MM.1S (cell line): ENCODE measurements at regions not wholly inside any gene's neighbourhood (a gene's known extent, or its start where the extent isn't known, plus 50 kb on each side); places are given as distances from the start of the nearest gene placed in this dataset.

ENCODE experiments used
- DNase-seq: peaks from one replicate; pipeline ENCODE4 v3.0.0-alpha.2; 2015
- H2AFZ ChIP-seq: fragments of 300-600 bp; sonication (generic); 2 replicates; pipeline ENCODE4 v1.6.0; 2016; ENCODE audit warnings: antibody characterized with exemption, low read length
- H3F3A ChIP-seq: fragments of 300-600 bp; sonication (generic); 2 replicates; pipeline ENCODE4 v1.6.1; 2016; ENCODE audit warnings: mild to moderate bottlenecking, antibody characterized with exemption, low read length, moderate library complexity, mixed read lengths; ENCODE audit not compliant: insufficient read depth
- H3K27ac ChIP-seq: fragments of 300-600 bp; sonication (generic); 2 replicates; pipeline ENCODE4 v1.5.1; 2016; ENCODE audit warnings: mild to moderate bottlenecking, low read length
- H3K27me3 ChIP-seq: fragments of 300-600 bp; sonication (generic); replicated peaks from 2 replicates; pipeline ENCODE4 v1.6.0; 2016; ENCODE audit warnings: low read length; ENCODE audit not compliant: insufficient read depth
- H3K36me3 ChIP-seq: fragments of 300-600 bp; sonication (generic); replicated peaks from 2 replicates; pipeline ENCODE4 v1.6.1; 2016; ENCODE audit warnings: mild to moderate bottlenecking, low read length, mixed read lengths; ENCODE audit not compliant: insufficient read depth
- H3K4me1 ChIP-seq: fragments of 300-600 bp; sonication (generic); 2 replicates; pipeline ENCODE4 v1.6.1; 2016; ENCODE audit warnings: low read length, mixed read lengths
- H3K4me2 ChIP-seq: fragments of 300-600 bp; sonication (generic); 2 replicates; pipeline ENCODE4 v1.6.0; 2016; ENCODE audit warnings: low read depth, low read length
- H3K4me3 ChIP-seq: fragments of 300-600 bp; sonication (generic); 2 replicates; pipeline ENCODE4 v1.5.1; 2016; ENCODE audit warnings: low read length, mixed read lengths
- H3K79me2 ChIP-seq: fragments of 300-600 bp; sonication (generic); 2 replicates; pipeline ENCODE4 v1.6.1; 2016; ENCODE audit warnings: mixed run types, low read length, mixed read lengths
- H3K9ac ChIP-seq: fragments of 300-600 bp; sonication (generic); 2 replicates; pipeline ENCODE4 v1.6.1; 2016; ENCODE audit warnings: low read length, mixed read lengths
- H3K9me2 ChIP-seq: fragments of 300-600 bp; sonication (generic); replicated peaks from 2 replicates; pipeline ENCODE4 v1.6.1; 2016; ENCODE audit warnings: mild to moderate bottlenecking, low read length, mixed read lengths; ENCODE audit not compliant: insufficient read depth
- H3K9me3 ChIP-seq: fragments of 300-600 bp; sonication (generic); replicated peaks from 2 replicates; pipeline ENCODE4 v1.6.1; 2016; ENCODE audit warnings: mild to moderate bottlenecking, low read length, mixed read lengths; ENCODE audit not compliant: insufficient read depth
- H4K20me1 ChIP-seq: fragments of 300-600 bp; sonication (generic); 2 replicates; pipeline ENCODE4 v1.6.1; 2016; ENCODE audit warnings: mild to moderate bottlenecking, low read length, moderate library complexity, mixed read lengths; ENCODE audit not compliant: insufficient read depth
- EZH2 ChIP-seq: fragments of 300-600 bp; sonication (generic); optimal IDR thresholded peaks from 2 replicates; pipeline ENCODE3; 2017; ENCODE audit warnings: low read depth, mild to moderate bottlenecking, antibody characterized with exemption, low read length, mixed read lengths
- EZH2phosphoT487 ChIP-seq: fragments of 300-600 bp; sonication (generic); IDR thresholded peaks from 2 replicates; pipeline ENCODE4 v1.6.1; 2018; ENCODE audit warnings: antibody characterized with exemption, low read length
- TF ChIP-seq, protein P1 (sequence below): fragments of 300-600 bp; sonication (generic); IDR thresholded peaks from 2 replicates; pipeline ENCODE4 v1.5.1; 2016; ENCODE audit warnings: antibody characterized with exemption, low read length, mixed read lengths

DNA sequence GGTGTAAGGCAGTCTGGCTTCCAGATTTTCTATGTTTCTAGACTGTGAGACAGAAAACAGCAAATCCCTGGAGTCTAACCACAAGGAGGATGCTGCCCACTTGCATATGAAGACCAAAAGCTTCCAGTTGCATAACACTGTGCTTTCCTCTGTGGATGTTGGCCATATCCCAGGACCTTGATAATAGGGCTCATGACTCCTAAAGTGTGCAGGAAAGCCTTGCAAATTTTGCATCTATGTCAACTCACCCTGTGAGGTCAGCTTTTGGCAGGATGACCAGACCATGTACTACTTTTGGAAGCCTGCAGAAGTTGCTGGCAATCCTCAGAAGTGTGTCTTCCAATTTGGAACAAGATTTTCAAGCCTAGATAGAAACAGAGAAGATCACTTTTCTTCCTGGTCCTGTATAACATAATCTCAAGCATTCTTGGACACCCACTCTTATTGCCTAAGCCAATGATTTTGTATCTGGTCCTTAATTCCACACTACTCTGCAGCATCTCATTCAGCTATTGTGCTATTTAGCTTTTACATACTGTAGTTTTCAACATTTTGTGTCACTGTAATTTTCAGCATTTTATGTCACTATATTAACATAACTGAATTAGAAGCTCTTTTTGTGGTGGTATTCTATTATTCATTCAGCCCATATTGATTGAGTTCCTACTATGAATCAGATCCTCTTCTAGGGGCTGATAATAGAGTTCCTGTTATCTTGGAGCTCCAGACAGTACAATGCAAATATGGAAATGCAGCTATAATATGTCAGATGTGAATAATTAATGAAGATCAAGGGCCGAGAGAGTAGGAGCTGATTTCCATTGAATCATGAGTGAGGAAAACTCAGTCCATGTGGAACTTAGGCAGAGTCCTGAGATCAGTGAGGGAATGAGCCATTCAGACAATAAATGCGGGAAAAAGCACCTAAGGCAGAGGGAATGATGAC, 85.3 kb upstream of the RAB27B start:
- no peaks in the 10 kb centered on the region for H3K4me1 ChIP-seq
- no peaks in the 10 kb centered on the region for H3K27me3 ChIP-seq
- no peak overlapping the region for H3K4me3 ChIP-seq

DNA sequence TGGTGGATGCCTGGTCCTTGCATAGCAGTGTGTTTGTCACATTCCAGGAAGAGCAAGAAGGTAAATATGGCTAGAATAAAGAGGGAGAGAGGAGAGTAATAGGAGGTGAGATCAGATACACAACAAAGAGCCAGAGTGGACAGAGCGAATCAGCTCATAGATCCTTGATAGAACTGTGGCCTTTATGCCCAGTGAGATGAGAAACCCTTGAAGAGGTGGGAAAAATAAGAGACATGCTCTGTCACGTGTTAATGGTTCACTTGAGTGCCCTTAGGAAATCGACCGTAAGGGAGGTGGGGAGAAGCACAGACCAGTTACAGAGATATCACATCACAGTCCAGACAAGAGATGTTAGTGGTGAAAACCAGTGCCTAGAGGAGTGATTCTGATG, 84.7 kb upstream of the RAB27B start:
- Histone ChIP-seq H3K27ac (no peak overlapping the region), H3K9me3 (no peaks in the 10 kb centered on the region), H3K4me3 (no peak overlapping the region), H3K4me1 (no peaks in the 10 kb centered on the region), H3K4me2 (no peak overlapping the region), H3K79me2 (no peaks in the 10 kb centered on the region), H3K27me3 (no peaks in the 10 kb centered on the region), H3K9ac (no peak overlapping the region), H3K36me3 (no peaks in the 10 kb centered on the region), H2AFZ (no peak overlapping the region), H3K9me2 (no peaks in the 10 kb centered on the region), H3F3A (no peaks in the 10 kb centered on the region), H4K20me1 (no peaks in the 10 kb centered on the region)
- TF ChIP-seq EZH2, result no peak
- TF ChIP-seq EZH2phosphoT487, result no peak
- TF ChIP-seq, protein P1, sequence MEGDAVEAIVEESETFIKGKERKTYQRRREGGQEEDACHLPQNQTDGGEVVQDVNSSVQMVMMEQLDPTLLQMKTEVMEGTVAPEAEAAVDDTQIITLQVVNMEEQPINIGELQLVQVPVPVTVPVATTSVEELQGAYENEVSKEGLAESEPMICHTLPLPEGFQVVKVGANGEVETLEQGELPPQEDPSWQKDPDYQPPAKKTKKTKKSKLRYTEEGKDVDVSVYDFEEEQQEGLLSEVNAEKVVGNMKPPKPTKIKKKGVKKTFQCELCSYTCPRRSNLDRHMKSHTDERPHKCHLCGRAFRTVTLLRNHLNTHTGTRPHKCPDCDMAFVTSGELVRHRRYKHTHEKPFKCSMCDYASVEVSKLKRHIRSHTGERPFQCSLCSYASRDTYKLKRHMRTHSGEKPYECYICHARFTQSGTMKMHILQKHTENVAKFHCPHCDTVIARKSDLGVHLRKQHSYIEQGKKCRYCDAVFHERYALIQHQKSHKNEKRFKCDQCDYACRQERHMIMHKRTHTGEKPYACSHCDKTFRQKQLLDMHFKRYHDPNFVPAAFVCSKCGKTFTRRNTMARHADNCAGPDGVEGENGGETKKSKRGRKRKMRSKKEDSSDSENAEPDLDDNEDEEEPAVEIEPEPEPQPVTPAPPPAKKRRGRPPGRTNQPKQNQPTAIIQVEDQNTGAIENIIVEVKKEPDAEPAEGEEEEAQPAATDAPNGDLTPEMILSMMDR, result no peak
- no peak for DNase-seq

More for the DNA sequence above, 85.3 kb upstream of the RAB27B start:
- Histone ChIP-seq H3K4me2 (no peak overlapping the region), H3K9ac (no peak overlapping the region), H3K79me2 (no peaks in the 10 kb centered on the region), H3K36me3 (no peaks in the 10 kb centered on the region), H2AFZ (no peak overlapping the region), H3K9me2 (no peaks in the 10 kb centered on the region), H3F3A (no peaks in the 10 kb centered on the region), H3K9me3 (no peaks in the 10 kb centered on the region), H3K27ac (no peak overlapping the region), H4K20me1 (no peaks in the 10 kb centered on the region)
- no peak for DNase-seq
- TF ChIP-seq EZH2phosphoT487 (no peak), EZH2 (no peak)
- TF ChIP-seq, protein P1, result no peak

DNA sequence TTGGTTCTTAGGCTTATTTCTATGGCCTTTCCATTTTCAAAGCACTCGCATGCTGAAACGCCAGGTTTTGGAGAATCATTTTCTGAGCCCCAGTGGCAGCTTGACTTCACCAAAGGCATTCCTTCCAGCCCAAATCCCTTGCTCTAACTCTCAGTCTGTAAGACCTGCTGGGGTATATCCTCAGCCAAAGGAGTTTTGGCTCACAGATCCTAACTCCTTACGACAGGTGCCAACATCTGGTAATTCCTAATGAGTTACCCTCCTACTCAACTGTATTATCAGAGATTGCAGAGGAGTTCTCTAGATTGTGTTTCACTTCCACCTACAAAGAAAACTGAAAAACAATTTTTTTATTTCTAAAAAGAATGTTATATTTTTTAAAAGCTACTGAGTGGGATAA, 79.0 kb upstream of the RAB27B start:
- Histone ChIP-seq H3K9ac (no peak overlapping the region), H3K36me3 (no peaks in the 10 kb centered on the region), H3F3A (no peaks in the 10 kb centered on the region), H3K9me3 (no peaks in the 10 kb centered on the region), H3K27me3 (no peaks in the 10 kb centered on the region), H2AFZ (no peak overlapping the region), H3K4me3 (no peak overlapping the region), H3K4me1 (no peaks in the 10 kb centered on the region), H4K20me1 (no peaks in the 10 kb centered on the region), H3K4me2 (no peak overlapping the region), H3K79me2 (no peaks in the 10 kb centered on the region), H3K9me2 (no peaks in the 10 kb centered on the region), H3K27ac (no peak overlapping the region)
- TF ChIP-seq, protein P1, result no peak
- TF ChIP-seq EZH2, result no peak
- TF ChIP-seq EZH2phosphoT487, result no peak
- DNase-seq, result no peak
